H1 (cell line): ENCODE measurements at regions not wholly inside any gene's neighbourhood (a gene's known extent, or its start where the extent isn't known, plus 50 kb on each side); places are given as distances from the start of the nearest gene placed in this dataset.

Experiments used
- CTCF ChIA-PET: fragments of 300-600 bp; sonication (Branson Sonifier 250); formaldehyde crosslinking; loops from one replicate; lab custom pipeline; 2021; ENCODE audit not compliant: partially characterized antibody; lab: Charles Lee
- POLR2A ChIA-PET: fragments of 300-600 bp; sonication (Branson Sonifier 250); formaldehyde crosslinking; loops from one replicate; lab custom pipeline; 2021; ENCODE audit warnings: inconsistent platforms; ENCODE audit not compliant: partially characterized antibody; lab: Charles Lee
- DNase-seq, 2 experiments: peaks; one replicate each; pipeline versions ENCODE4 v3.0.0 to v3.0.0-alpha.2; 2010 to 2022; ENCODE audit warnings: low spot score in 2 of 2, low read depth in 1 of 2, mixed read lengths in 1 of 2
- FAIRE-seq: peaks from 2 replicates; lab custom pipeline; 2011; peaks lifted over from hg19 to GRCh38; lab: Jason Lieb, UNC
- H2AFZ ChIP-seq: 2 replicates; pipeline ENCODE4 v1.8.1; 2012; ENCODE audit warnings: low read length, inconsistent platforms
- H2AK5ac ChIP-seq: 2 replicates; pipeline ENCODE4 v1.6.1; 2013; ENCODE audit warnings: low read depth, low read length
- H2BK120ac ChIP-seq: replicated peaks from 2 replicates; pipeline ENCODE3; 2013; ENCODE audit warnings: low read depth, low read length, inconsistent platforms
- H2BK12ac ChIP-seq: 2 replicates; pipeline ENCODE4 v1.6.1; 2013; ENCODE audit warnings: low read depth, low read length
- H2BK15ac ChIP-seq: 2 replicates; pipeline ENCODE4 v1.6.1; 2013; ENCODE audit warnings: low read length
- H2BK20ac ChIP-seq: 2 replicates; pipeline ENCODE4 v1.6.1; 2013; ENCODE audit warnings: low read length
- H2BK5ac ChIP-seq: 2 replicates; pipeline ENCODE4 v1.6.1; 2013; ENCODE audit warnings: low read depth, low read length
- H3K14ac ChIP-seq: 2 replicates; pipeline ENCODE4 v1.6.1; 2013; ENCODE audit warnings: inconsistent platforms; ENCODE audit not compliant: insufficient read length
- H3K18ac ChIP-seq: 2 replicates; pipeline ENCODE4 v1.6.1; 2013; ENCODE audit warnings: low read length; ENCODE audit errors: extremely low read depth
- H3K23ac ChIP-seq: 2 replicates; pipeline ENCODE4 v1.6.1; 2013; ENCODE audit warnings: inconsistent platforms; ENCODE audit not compliant: insufficient read length
- H3K23me2 ChIP-seq: 2 replicates; pipeline ENCODE4 v1.6.1; 2013; ENCODE audit warnings: low read depth, low read length
- H3K27ac ChIP-seq: 2 replicates; pipeline ENCODE4 v1.6.1; 2011; ENCODE audit warnings: low read depth, low read length, inconsistent platforms
- H3K27me3 ChIP-seq, 4 experiments: replicated peaks in 1 of 4; 1 replicate in 1 of 4; 2 replicates in 3 of 4; pipeline versions ENCODE4 v1.6.1 to v1.8.1; 2011 to 2013; ENCODE audit warnings: low read length in 3 of 4, mild to moderate bottlenecking in 3 of 4, inconsistent platforms in 2 of 4, mixed read lengths in 2 of 4, moderate library complexity in 1 of 4; ENCODE audit not compliant: control insufficient read depth in 3 of 4, insufficient read depth in 3 of 4; ENCODE audit errors: extremely low read depth in 1 of 4
- H3K36me3 ChIP-seq, 4 experiments: 2 replicates each; pipeline versions ENCODE4 v1.6.1 to v1.8.1; 2011 to 2013; ENCODE audit warnings: mild to moderate bottlenecking in 4 of 4, low read length in 3 of 4, moderate library complexity in 2 of 4, control low read depth in 1 of 4, inconsistent platforms in 1 of 4; ENCODE audit not compliant: insufficient read depth in 4 of 4, control insufficient read depth in 2 of 4
- H3K4ac ChIP-seq: replicated peaks from 2 replicates; pipeline ENCODE3; 2013; ENCODE audit warnings: low read length, low read depth, mixed read lengths, inconsistent platforms; ENCODE audit not compliant: insufficient read length
- H3K4me1 ChIP-seq, 4 experiments: replicated peaks in 1 of 4; 1 replicate in 1 of 4; 2 replicates in 3 of 4; pipeline versions ENCODE4 v1.6.1 to v1.8.1; 2011 to 2013; ENCODE audit warnings: low read length in 3 of 4, inconsistent platforms in 2 of 4, mixed read lengths in 1 of 4; ENCODE audit not compliant: insufficient read depth in 4 of 4, control insufficient read depth in 3 of 4
- H3K4me2 ChIP-seq, 2 experiments: 2 replicates each; pipeline versions ENCODE4 v1.6.1 to v1.8.1; 2011 to 2013; ENCODE audit warnings: low read depth in 2 of 2, low read length in 2 of 2, control low read depth in 1 of 2, inconsistent platforms in 1 of 2, mild to moderate bottlenecking in 1 of 2; ENCODE audit not compliant: insufficient read depth in 1 of 2
- H3K4me3 ChIP-seq, 4 experiments: fragments of 200-600, 300-600 bp in 1 of 4; sonication (generic), shearing (Covaris generic), sonication (Bioruptor Twin) in 1 of 4; 2 replicates each; pipeline versions ENCODE4 v1.5.1 to v1.8.1; 2011 to 2016; ENCODE audit warnings: low read length in 4 of 4, low read depth in 3 of 4, control low read depth in 2 of 4, inconsistent platforms in 2 of 4, mild to moderate bottlenecking in 2 of 4, mixed read lengths in 1 of 4, moderate library complexity in 1 of 4; ENCODE audit not compliant: insufficient read depth in 2 of 4; ENCODE audit errors: extremely low read depth in 1 of 4
- H3K56ac ChIP-seq: replicated peaks from 2 replicates; pipeline ENCODE3; 2013; ENCODE audit warnings: low read depth, mild to moderate bottlenecking, mixed read lengths, low read length, inconsistent platforms; ENCODE audit not compliant: insufficient read length
- H3K79me1 ChIP-seq: 2 replicates; pipeline ENCODE4 v1.6.1; 2013; ENCODE audit warnings: low read depth, low read length, control low read depth
- H3K79me2 ChIP-seq, 2 experiments: 2 replicates each; pipeline versions ENCODE4 v1.6.1 to v1.8.1; 2012 to 2013; ENCODE audit warnings: low read length in 2 of 2, mild to moderate bottlenecking in 2 of 2, inconsistent platforms in 1 of 2; ENCODE audit not compliant: insufficient read depth in 2 of 2, control insufficient read depth in 1 of 2
- H3K9ac ChIP-seq, 4 experiments: replicated peaks in 1 of 4; 1 replicate in 1 of 4; 2 replicates in 3 of 4; pipeline versions ENCODE4 v1.6.1 to v1.8.1; 2011 to 2013; ENCODE audit warnings: low read depth in 3 of 4, low read length in 3 of 4, control low read depth in 2 of 4, mild to moderate bottlenecking in 2 of 4, moderate library complexity in 2 of 4, inconsistent platforms in 1 of 4; ENCODE audit errors: extremely low read depth in 1 of 4
- H3K9me3 ChIP-seq, 2 experiments: 2 replicates each; pipeline versions ENCODE4 v1.6.1 to v1.8.1; 2012 to 2013; ENCODE audit warnings: mild to moderate bottlenecking in 2 of 2, moderate library complexity in 2 of 2, control low read depth in 1 of 2, inconsistent platforms in 1 of 2, low read depth in 1 of 2, low read length in 1 of 2, mixed read lengths in 1 of 2; ENCODE audit not compliant: insufficient read depth in 2 of 2
- H4K20me1 ChIP-seq, 2 experiments: replicated peaks in 1 of 2; 2 replicates each; pipeline versions ENCODE3 to v1.8.1; 2011 to 2013; ENCODE audit warnings: inconsistent platforms in 2 of 2, low read length in 2 of 2, mild to moderate bottlenecking in 1 of 2; ENCODE audit not compliant: insufficient read depth in 2 of 2, control insufficient read depth in 1 of 2
- H4K5ac ChIP-seq: 2 replicates; pipeline ENCODE4 v1.6.1; 2013; ENCODE audit warnings: low read length, low read depth, mixed read lengths, inconsistent platforms; ENCODE audit not compliant: insufficient read length
- H4K8ac ChIP-seq: 2 replicates; pipeline ENCODE4 v1.8.0; 2013; ENCODE audit warnings: mild to moderate bottlenecking, moderate library complexity, low read length, inconsistent platforms; ENCODE audit not compliant: insufficient read depth; ENCODE audit errors: extremely low read depth
- H4K91ac ChIP-seq: replicated peaks from 2 replicates; pipeline ENCODE3; 2013; ENCODE audit warnings: low read length, mixed read lengths, inconsistent platforms; ENCODE audit not compliant: insufficient read length
- CREB1 ChIP-seq: IDR thresholded peaks from 2 replicates; pipeline ENCODE4 v1.6.1; 2012; ENCODE audit warnings: inconsistent platforms
- EGR1 ChIP-seq: IDR thresholded peaks from 2 replicates; pipeline ENCODE4 v1.6.1; 2011; ENCODE audit warnings: low read depth, low read length, borderline replicate concordance
- SIX5 ChIP-seq: IDR thresholded peaks from 2 replicates; pipeline ENCODE4 v1.6.1; 2011; ENCODE audit warnings: mild to moderate bottlenecking, low read depth, low read length
- SP2 ChIP-seq: IDR thresholded peaks from 2 replicates; pipeline ENCODE4 v1.6.1; 2012; ENCODE audit warnings: mild to moderate bottlenecking, low read length, inconsistent platforms
- TCF12 ChIP-seq: IDR thresholded peaks from 2 replicates; pipeline ENCODE4 v1.6.1; 2011; ENCODE audit warnings: low read depth, mild to moderate bottlenecking, low read length
- YY1 ChIP-seq: IDR thresholded peaks from 2 replicates; pipeline ENCODE4 v1.6.1; 2011; ENCODE audit warnings: low read depth, mild to moderate bottlenecking, low read length
- WGBS, 2 experiments: shearing (Covaris generic) in 1 of 2; methylation state at CpG; one replicate each; pipeline versions ENCODE4 v1.1.6 to v1.1.7; 2013 to 2015; ENCODE audit warnings: low lambda C conversion rate in 2 of 2, mixed read lengths in 2 of 2, inconsistent platforms in 1 of 2, low coverage in 1 of 2, missing lambda C conversion rate in 1 of 2; ENCODE audit not compliant: insufficient replicate concordance in 2 of 2, insufficient coverage in 1 of 2, insufficient read length in 1 of 2; ENCODE audit errors: extremely low coverage in 1 of 2, missing lambda C conversion rate in 1 of 2; 5-methylcytosine and 5-hydroxymethylcytosine counted together

DNA sequence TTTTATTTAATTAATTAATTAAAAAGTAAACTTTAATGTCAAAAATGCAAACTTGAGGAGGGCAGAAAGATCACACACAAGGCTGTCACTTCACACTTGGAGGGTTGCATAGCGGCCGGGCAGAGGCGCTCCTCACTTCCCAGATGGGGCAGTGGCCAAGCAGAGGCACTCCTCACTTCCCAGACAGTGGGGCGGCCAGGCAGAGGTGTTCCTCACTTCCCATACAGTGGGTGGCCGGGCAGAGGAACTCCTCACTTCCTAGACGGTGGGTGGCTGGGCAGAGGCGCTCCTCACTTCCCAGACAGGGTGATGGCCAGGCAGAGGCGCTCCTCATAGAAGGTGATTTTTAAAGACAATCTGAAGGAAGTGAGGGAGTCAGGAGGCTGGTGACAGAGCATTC lies 277.5 kb downstream of the PDCD6IP start:
- Histone ChIP-seq H2BK15ac (no peak overlapping the region), H3K23ac (no peak overlapping the region), H3K4me1 (peaks cover 0 to 15% (median 8%) of the 10 kb centered on the region in 4 experiments; a peak in 4 of 7 replicates), H3K9me3 (peaks cover 0 to 4% of the 10 kb centered on the region in 2 experiments; a peak in 1 of 4 replicates), H4K5ac (no peak overlapping the region), H3K27me3 (no peaks in the 10 kb centered on the region), H2AK5ac (no peak overlapping the region), H4K20me1 (no peaks in the 10 kb centered on the region), H2BK120ac (no peak overlapping the region), H3K79me1 (no peaks in the 10 kb centered on the region), H3K14ac (no peak overlapping the region), H2BK12ac (no peak overlapping the region), H3K56ac (no peak overlapping the region), H3K23me2 (no peaks in the 10 kb centered on the region), H3K4me2 (no peak overlapping the region), H3K27ac (no peak overlapping the region), H4K8ac (no peak overlapping the region; the same call in 1 of the 2 replicates), H4K91ac (no peak overlapping the region), H3K36me3 (no peaks in the 10 kb centered on the region; a peak in 1 of 8 replicates), H2BK20ac (no peak overlapping the region), H3K4me3 (no peak overlapping the region), H3K9ac (no peak overlapping the region), H2BK5ac (no peak overlapping the region), H3K79me2 (no peaks in the 10 kb centered on the region), H3K18ac (no peak overlapping the region), H2AFZ (no peak overlapping the region), H3K4ac (no peak overlapping the region)
- ChIA-PET CTCF (interaction anchor here (0.9 to 1.5 kb wide), 2 partner anchors 30 to 61 kb away, joined by 4 to 8 read pairs; no protein-coding TSS in a partner anchor), POLR2A (no interaction called here)
- WGBS, 2 experiments: 87% methylated on average over 8 of the region's 8 CpGs; no CpG with 5 or more reads in 1 of the 2 experiments
- no peak for TF ChIP-seq CREB1
- no peak for TF ChIP-seq TCF12
- TF ChIP-seq SIX5: no peak
- no peak for TF ChIP-seq YY1
- no peak for TF ChIP-seq EGR1
- no peak for TF ChIP-seq SP2
- no peak for DNase-seq
- no peak for FAIRE-seq
